Activated T-cell treated with anti-CD3 and anti-CD28 coated beads, Interleukin-2, amount 50 U/mL, for 4 hours (primary cell): ENCODE measurements at regions not wholly inside any gene's neighbourhood (a gene's known extent, or its start where the extent isn't known, plus 50 kb on each side); places are given as distances from the start of the nearest gene placed in this dataset.

Experiments
- ATAC-seq, 2 donors: fragments of 200-7000 bp; cut with Tn5 transposase; one replicate each; pipeline ENCODE4 v1.10.0; 2021
- DNase-seq: peaks from one replicate; pipeline ENCODE4 v3.0.0-alpha.2; 2020
- H3K27me3 Mint-ChIP-seq: one replicate; pipeline ENCODE4 v1.8.0; 2021; ENCODE audit warnings: low read depth, mixed read lengths
- H3K36me3 Mint-ChIP-seq: one replicate; pipeline ENCODE4 v1.8.0; 2022; ENCODE audit warnings: mixed read lengths; ENCODE audit not compliant: insufficient read depth
- H3K4me1 Mint-ChIP-seq: one replicate; pipeline ENCODE4 v1.8.0; 2021; ENCODE audit warnings: low read depth, mixed read lengths
- H3K4me3 Mint-ChIP-seq: one replicate; pipeline ENCODE4 v1.8.0; 2021; ENCODE audit warnings: mild to moderate bottlenecking, moderate library complexity, mixed read lengths
- H3K9me3 Mint-ChIP-seq: one replicate; pipeline ENCODE4 v1.8.0; 2021; ENCODE audit warnings: mixed read lengths

- Mint-ChIP-seq H3K4me1 (no peaks in the 10 kb centered on the region), H3K27me3 (no peaks in the 10 kb centered on the region), H3K9me3 (peaks cover 3% of the 10 kb centered on the region), H3K36me3 (no peaks in the 10 kb centered on the region), H3K4me3 (no peak overlapping the region)
- no peak for ATAC-seq
- no peak for DNase-seq
Observed at GRCh38 chr14:62322216-62322615, 560.0 kb downstream of the SNAPC1 start.

GRCh38 chr14:62329427-62329826, 567.2 kb downstream of the SNAPC1 start:
- no peak for ATAC-seq
- H3K27me3 Mint-ChIP-seq, result no peaks in the 10 kb centered on the region
- no peaks in the 10 kb centered on the region for H3K4me1 Mint-ChIP-seq
- no peaks in the 10 kb centered on the region for H3K36me3 Mint-ChIP-seq
- H3K9me3 Mint-ChIP-seq, result peaks cover 18% of the 10 kb centered on the region
- H3K4me3 Mint-ChIP-seq, result no peak overlapping the region
- DNase-seq, result no peak

- Mint-ChIP-seq H3K36me3 (no peaks in the 10 kb centered on the region), H3K9me3 (peaks cover 7% of the 10 kb centered on the region), H3K4me3 (no peak overlapping the region), H3K27me3 (no peaks in the 10 kb centered on the region), H3K4me1 (no peaks in the 10 kb centered on the region)
- ATAC-seq (no peak), DNase-seq (no peak)
Observed at GRCh38 chr14:62347562-62348011, 585.4 kb downstream of the SNAPC1 start.

GRCh38 chr14:62357362-62357761, 595.1 kb downstream of the SNAPC1 start:
- DNase-seq, result no peak
- Mint-ChIP-seq H3K4me1 (no peaks in the 10 kb centered on the region), H3K9me3 (peaks cover 34% of the 10 kb centered on the region), H3K36me3 (no peaks in the 10 kb centered on the region), H3K4me3 (no peak overlapping the region), H3K27me3 (no peaks in the 10 kb centered on the region)
- no peak for ATAC-seq

GRCh38 chr14:62364161-62364560, 601.9 kb downstream of the SNAPC1 start:
- no peak for ATAC-seq
- no peak overlapping the region for H3K4me3 Mint-ChIP-seq

GRCh38 chr14:62364800-62365280, 602.6 kb downstream of the SNAPC1 start:
- Mint-ChIP-seq H3K9me3 (peaks cover 9% of the 10 kb centered on the region), H3K4me1 (no peaks in the 10 kb centered on the region), H3K4me3 (no peak overlapping the region), H3K27me3 (peaks cover 3% of the 10 kb centered on the region), H3K36me3 (no peaks in the 10 kb centered on the region)
- ATAC-seq (no peak), DNase-seq (no peak)

More at GRCh38 chr14:62364161-62364560, 601.9 kb downstream of the SNAPC1 start:
- no peaks in the 10 kb centered on the region for H3K27me3 Mint-ChIP-seq
- DNase-seq, result no peak
- H3K9me3 Mint-ChIP-seq, result peaks cover 9% of the 10 kb centered on the region
- H3K36me3 Mint-ChIP-seq, result no peaks in the 10 kb centered on the region
- no peaks in the 10 kb centered on the region for H3K4me1 Mint-ChIP-seq

GRCh38 chr14:62369919-62370560, 607.8 kb downstream of the SNAPC1 start:
- ATAC-seq (no peak), DNase-seq (no peak)
- no peaks in the 10 kb centered on the region for H3K4me1 Mint-ChIP-seq
- H3K4me3 Mint-ChIP-seq, result no peak overlapping the region
- no peaks in the 10 kb centered on the region for H3K36me3 Mint-ChIP-seq
- H3K9me3 Mint-ChIP-seq, result peaks cover 6% of the 10 kb centered on the region
- H3K27me3 Mint-ChIP-seq, result peaks cover 4% of the 10 kb centered on the region

- H3K4me1 Mint-ChIP-seq, result no peaks in the 10 kb centered on the region
- DNase-seq (no peak), ATAC-seq (no peak)
- no peak overlapping the region for H3K4me3 Mint-ChIP-seq
- H3K36me3 Mint-ChIP-seq, result no peaks in the 10 kb centered on the region
- H3K27me3 Mint-ChIP-seq, result peaks cover 4% of the 10 kb centered on the region
- peaks cover 19% of the 10 kb centered on the region for H3K9me3 Mint-ChIP-seq
Observed at GRCh38 chr14:62373944-62374343, 611.7 kb downstream of the SNAPC1 start.

- ATAC-seq, result no peak
- Mint-ChIP-seq H3K9me3 (peaks cover 23% of the 10 kb centered on the region), H3K4me1 (no peaks in the 10 kb centered on the region)
Observed at GRCh38 chr14:62378057-62378456, 615.8 kb downstream of the SNAPC1 start.

GRCh38 chr14:62381311-62382070, 619.3 kb downstream of the SNAPC1 start:
- ATAC-seq (no peak), DNase-seq (no peak)
- no peak overlapping the region for H3K4me3 Mint-ChIP-seq
- no peaks in the 10 kb centered on the region for H3K36me3 Mint-ChIP-seq
- peaks cover 28% of the 10 kb centered on the region for H3K9me3 Mint-ChIP-seq
- no peaks in the 10 kb centered on the region for H3K27me3 Mint-ChIP-seq
- no peaks in the 10 kb centered on the region for H3K4me1 Mint-ChIP-seq

More at GRCh38 chr14:62378057-62378456, 615.8 kb downstream of the SNAPC1 start:
- H3K27me3 Mint-ChIP-seq, result no peaks in the 10 kb centered on the region
- no peaks in the 10 kb centered on the region for H3K36me3 Mint-ChIP-seq
- H3K4me3 Mint-ChIP-seq, result no peak overlapping the region
- no peak for DNase-seq

- H3K4me1 Mint-ChIP-seq, result no peaks in the 10 kb centered on the region
- no peaks in the 10 kb centered on the region for H3K36me3 Mint-ChIP-seq
- H3K27me3 Mint-ChIP-seq, result no peaks in the 10 kb centered on the region
- no peaks in the 10 kb centered on the region for H3K9me3 Mint-ChIP-seq
- DNase-seq, result no peak
- H3K4me3 Mint-ChIP-seq, result no peak overlapping the region
- no peak for ATAC-seq
Observed at GRCh38 chr14:62409169-62409568, 636.1 kb downstream of the KCNH5 start.

GRCh38 chr14:62409626-62410300, 635.5 kb downstream of the KCNH5 start:
- Mint-ChIP-seq H3K9me3 (no peaks in the 10 kb centered on the region), H3K27me3 (no peaks in the 10 kb centered on the region), H3K4me1 (no peaks in the 10 kb centered on the region), H3K36me3 (no peaks in the 10 kb centered on the region), H3K4me3 (no peak overlapping the region)
- ATAC-seq (no peak), DNase-seq (no peak)

- H3K4me3 Mint-ChIP-seq, result no peak overlapping the region
- DNase-seq, result no peak
- no peaks in the 10 kb centered on the region for H3K27me3 Mint-ChIP-seq
- H3K4me1 Mint-ChIP-seq, result no peaks in the 10 kb centered on the region
- H3K9me3 Mint-ChIP-seq, result peaks cover 4% of the 10 kb centered on the region
- no peak for ATAC-seq
- H3K36me3 Mint-ChIP-seq, result no peaks in the 10 kb centered on the region
Observed at GRCh38 chr14:62420847-62421246, 624.4 kb downstream of the KCNH5 start.

- peaks cover 35% of the 10 kb centered on the region for H3K9me3 Mint-ChIP-seq
- no peak for ATAC-seq
- no peaks in the 10 kb centered on the region for H3K27me3 Mint-ChIP-seq
- no peak overlapping the region for H3K4me3 Mint-ChIP-seq
- no peaks in the 10 kb centered on the region for H3K36me3 Mint-ChIP-seq
- H3K4me1 Mint-ChIP-seq, result no peaks in the 10 kb centered on the region
- DNase-seq, result no peak
Observed at GRCh38 chr14:62428429-62429203, 616.6 kb downstream of the KCNH5 start.
